ENCODE measurements at regions not wholly inside any gene's neighbourhood (a gene's known extent, or its start where the extent isn't known, plus 50 kb on each side); places are given as distances from the start of the nearest gene placed in this dataset.

DNA sequence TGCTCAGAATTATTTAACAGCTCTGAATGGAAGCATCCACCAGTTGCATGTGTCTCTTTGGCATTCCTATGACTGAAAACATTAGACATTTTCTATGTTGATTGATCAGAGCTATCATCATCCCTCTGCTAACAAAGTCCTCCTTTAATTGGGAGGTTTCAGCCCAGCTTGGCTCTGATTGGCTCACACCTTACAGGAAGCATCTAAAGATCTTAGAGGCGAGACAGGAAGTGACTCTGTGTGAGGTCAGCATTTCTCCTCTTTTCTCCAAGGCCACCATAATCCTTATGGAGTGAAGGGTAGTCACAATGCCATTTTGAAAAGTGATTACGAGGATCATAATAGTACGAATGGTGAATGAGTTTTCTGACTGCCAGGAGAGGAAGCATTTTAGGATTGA lies 260.8 kb downstream of the MIAT start:
- TF ChIP-seq EZH2 (IDR thresholded peaks at IDR 0.05; ENCODE audit: borderline replicate concordance, low read length), result no peak
- TF ChIP-seq, protein P1, sequence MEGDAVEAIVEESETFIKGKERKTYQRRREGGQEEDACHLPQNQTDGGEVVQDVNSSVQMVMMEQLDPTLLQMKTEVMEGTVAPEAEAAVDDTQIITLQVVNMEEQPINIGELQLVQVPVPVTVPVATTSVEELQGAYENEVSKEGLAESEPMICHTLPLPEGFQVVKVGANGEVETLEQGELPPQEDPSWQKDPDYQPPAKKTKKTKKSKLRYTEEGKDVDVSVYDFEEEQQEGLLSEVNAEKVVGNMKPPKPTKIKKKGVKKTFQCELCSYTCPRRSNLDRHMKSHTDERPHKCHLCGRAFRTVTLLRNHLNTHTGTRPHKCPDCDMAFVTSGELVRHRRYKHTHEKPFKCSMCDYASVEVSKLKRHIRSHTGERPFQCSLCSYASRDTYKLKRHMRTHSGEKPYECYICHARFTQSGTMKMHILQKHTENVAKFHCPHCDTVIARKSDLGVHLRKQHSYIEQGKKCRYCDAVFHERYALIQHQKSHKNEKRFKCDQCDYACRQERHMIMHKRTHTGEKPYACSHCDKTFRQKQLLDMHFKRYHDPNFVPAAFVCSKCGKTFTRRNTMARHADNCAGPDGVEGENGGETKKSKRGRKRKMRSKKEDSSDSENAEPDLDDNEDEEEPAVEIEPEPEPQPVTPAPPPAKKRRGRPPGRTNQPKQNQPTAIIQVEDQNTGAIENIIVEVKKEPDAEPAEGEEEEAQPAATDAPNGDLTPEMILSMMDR (IDR thresholded peaks at IDR 0.05; ENCODE audit: low read length), result no peak

All from OCI-LY1 (cell line).